Loucy (cell line): ENCODE measurements at regions not wholly inside any gene's neighbourhood (a gene's known extent, or its start where the extent isn't known, plus 50 kb on each side); places are given as distances from the start of the nearest gene placed in this dataset.

Experiments
- CTCF ChIP-seq: fragments of 200-600 bp; sonication (generic); conservative IDR thresholded peaks from 2 replicates; pipeline ENCODE4 v1.5.1; 2014; ENCODE audit warnings: mild to moderate bottlenecking, antibody characterized with exemption, low read length
- EZH2phosphoT487 ChIP-seq: fragments of 200-600 bp; IDR thresholded peaks from 2 replicates; pipeline ENCODE4 v1.6.1; 2018; ENCODE audit warnings: antibody characterized with exemption, mild to moderate bottlenecking, moderate library complexity, borderline replicate concordance

GRCh38 chr22:45094825-45095224 lies 68.9 kb upstream of the NUP50 start:
- no peak for TF ChIP-seq CTCF
- no peak for TF ChIP-seq EZH2phosphoT487
